CD4-positive, alpha-beta T cell (primary cell): ENCODE measurements at regions not wholly inside any gene's neighbourhood (a gene's known extent, or its start where the extent isn't known, plus 50 kb on each side); places are given as distances from the start of the nearest gene placed in this dataset.

Experiments used
- ATAC-seq: fragments of 200-7000 bp; cut with Tn5 transposase; one replicate; pipeline ENCODE4 v1.10.0; 2022; ENCODE audit warnings: mild to moderate bottlenecking; ENCODE audit not compliant: poor library complexity
- CTCF ChIA-PET: fragments of 350-600 bp; sonication (Branson Sonifier 250); formaldehyde crosslinking; loops from one replicate; lab custom pipeline; 2021; ENCODE audit warnings: antibody characterized with exemption, inconsistent platforms; lab: Charles Lee
- POLR2A ChIA-PET: fragments of 350-600 bp; sonication (Branson Sonifier 250); formaldehyde crosslinking; loops from one replicate; lab custom pipeline; 2021; ENCODE audit warnings: antibody characterized with exemption, inconsistent platforms; lab: Charles Lee
- DNase-seq, 14 experiments: peaks; one replicate each; pipeline ENCODE4 v3.0.0-alpha.2; 2013 to 2020; ENCODE audit warnings: mixed read lengths in 2 of 14
- H3K27ac ChIP-seq, 2 donors: one replicate each; pipeline versions ENCODE4 v1.5.1 to v1.7.0; 2013; ENCODE audit warnings: low read length in 2 of 2, low read depth in 1 of 2, mild to moderate bottlenecking in 1 of 2
- H3K27me3 ChIP-seq, 2 experiments: 1 replicate in 1 of 2; 2 replicates in 1 of 2; pipeline versions ENCODE4 v1.6.1 to v1.7.0; 2013; ENCODE audit warnings: low read length in 2 of 2, control low read depth in 1 of 2, mild to moderate bottlenecking in 1 of 2, moderate library complexity in 1 of 2; ENCODE audit not compliant: insufficient read depth in 2 of 2, control insufficient read depth in 1 of 2
- H3K36me3 ChIP-seq: one replicate; pipeline ENCODE4 v1.6.1; 2013; ENCODE audit warnings: low read length, control low read depth; ENCODE audit not compliant: insufficient read depth
- H3K4me1 ChIP-seq: one replicate; pipeline ENCODE4 v1.6.1; 2013; ENCODE audit warnings: low read length, control low read depth; ENCODE audit not compliant: insufficient read depth
- H3K4me3 ChIP-seq: one replicate; pipeline ENCODE4 v1.5.1; 2013; ENCODE audit warnings: mild to moderate bottlenecking, low read length, moderate library complexity
- H3K9me3 ChIP-seq, 2 experiments: 1 replicate in 1 of 2; 2 replicates in 1 of 2; pipeline versions ENCODE4 v1.6.1 to v1.7.0; 2013; ENCODE audit warnings: low read length in 2 of 2, mild to moderate bottlenecking in 2 of 2, control low read depth in 1 of 2, moderate library complexity in 1 of 2; ENCODE audit not compliant: control insufficient read depth in 1 of 2, insufficient read depth in 1 of 2
- H3K27ac Mint-ChIP-seq: one replicate; pipeline ENCODE4 v1.8.0; 2020; ENCODE audit warnings: mixed read lengths
- H3K27me3 Mint-ChIP-seq: one replicate; pipeline ENCODE4 v1.8.0; 2021; ENCODE audit warnings: mixed read lengths
- H3K36me3 Mint-ChIP-seq: one replicate; pipeline ENCODE4 v1.8.0; 2021; ENCODE audit warnings: low read depth, mixed read lengths
- H3K4me1 Mint-ChIP-seq: one replicate; pipeline ENCODE4 v1.8.0; 2021; ENCODE audit warnings: low read depth, mixed read lengths
- H3K4me3 Mint-ChIP-seq: one replicate; pipeline ENCODE4 v1.8.0; 2020; ENCODE audit warnings: mild to moderate bottlenecking, mixed read lengths
- H3K9me3 Mint-ChIP-seq: one replicate; pipeline ENCODE4 v1.8.0; 2020; ENCODE audit warnings: mixed read lengths
- CTCF ChIP-seq: fragments of 200-600 bp; IDR thresholded peaks from one replicate; pipeline ENCODE4 v1.8.0; 2022; ENCODE audit warnings: antibody characterized with exemption, mild to moderate bottlenecking
- intact Hi-C, 2 experiments: fragments of 100-400 bp; cut with DNase I in 1 of 2; cut with micrococcal nuclease in 1 of 2; formaldehyde crosslinking; loops; one replicate each; pipeline versions ENCODE4 v1.15.1 to v1.9.0; 2023 to 2025; cut with DNase I, micrococcal nuclease

- H3K4me3 ChIP-seq: no peak overlapping the region
- DNase-seq: no peak
- intact Hi-C loops: no loop called here
- H3K4me1 ChIP-seq: no peaks in the 10 kb centered on the region
- no peak for ATAC-seq
- Mint-ChIP-seq H3K27me3 (peaks cover 4% of the 10 kb centered on the region), H3K9me3 (no peaks in the 10 kb centered on the region), H3K4me1 (no peaks in the 10 kb centered on the region), H3K36me3 (no peaks in the 10 kb centered on the region), H3K27ac (no peak overlapping the region), H3K4me3 (no peak overlapping the region)
- H3K36me3 ChIP-seq: no peaks in the 10 kb centered on the region
- ChIA-PET CTCF (no interaction called here), POLR2A (no interaction called here)
- no peaks in the 10 kb centered on the region for H3K27me3 ChIP-seq
- TF ChIP-seq CTCF: no peak
- H3K27ac ChIP-seq: no peak overlapping the region
- peaks cover 0 to 6% of the 10 kb centered on the region in 2 experiments for H3K9me3 ChIP-seq
Measured at GRCh38 chr6:140592877-140593276, 1218.4 kb upstream of the CITED2 start.

DNA sequence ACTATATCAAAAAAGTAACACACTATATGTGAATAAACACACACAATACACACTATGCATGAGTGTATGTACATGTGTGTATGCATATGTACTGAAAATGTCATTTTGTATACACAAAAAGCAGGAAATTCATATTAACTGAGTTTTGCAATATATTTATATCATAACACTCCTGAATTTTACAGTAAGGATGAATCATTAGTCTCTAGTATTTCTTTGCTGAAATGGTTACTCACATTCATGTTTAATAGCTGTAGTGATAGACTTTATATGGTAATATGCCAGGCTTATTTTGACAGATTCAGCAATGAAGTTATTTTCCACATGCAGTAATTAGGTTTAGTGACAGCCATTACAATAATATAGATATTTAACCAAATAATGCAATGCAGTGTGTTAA, 1216.2 kb upstream of the CITED2 start:
- CTCF ChIA-PET: no interaction called here
- Histone ChIP-seq H3K9me3 (peaks cover 0 to 6% of the 10 kb centered on the region in 2 experiments), H3K4me1 (no peaks in the 10 kb centered on the region), H3K27me3 (no peaks in the 10 kb centered on the region), H3K27ac (no peak overlapping the region), H3K4me3 (no peak overlapping the region), H3K36me3 (no peaks in the 10 kb centered on the region)
- no peaks in the 10 kb centered on the region for H3K9me3 Mint-ChIP-seq
- intact Hi-C loops: no loop called here
- POLR2A ChIA-PET: no interaction called here
- peaks cover 4% of the 10 kb centered on the region for H3K27me3 Mint-ChIP-seq
- ATAC-seq (no peak), DNase-seq (no peak)
- TF ChIP-seq CTCF: no peak
- H3K36me3 Mint-ChIP-seq: no peaks in the 10 kb centered on the region
- H3K27ac Mint-ChIP-seq: no peak overlapping the region
- no peak overlapping the region for H3K4me3 Mint-ChIP-seq
- no peaks in the 10 kb centered on the region for H3K4me1 Mint-ChIP-seq

DNA sequence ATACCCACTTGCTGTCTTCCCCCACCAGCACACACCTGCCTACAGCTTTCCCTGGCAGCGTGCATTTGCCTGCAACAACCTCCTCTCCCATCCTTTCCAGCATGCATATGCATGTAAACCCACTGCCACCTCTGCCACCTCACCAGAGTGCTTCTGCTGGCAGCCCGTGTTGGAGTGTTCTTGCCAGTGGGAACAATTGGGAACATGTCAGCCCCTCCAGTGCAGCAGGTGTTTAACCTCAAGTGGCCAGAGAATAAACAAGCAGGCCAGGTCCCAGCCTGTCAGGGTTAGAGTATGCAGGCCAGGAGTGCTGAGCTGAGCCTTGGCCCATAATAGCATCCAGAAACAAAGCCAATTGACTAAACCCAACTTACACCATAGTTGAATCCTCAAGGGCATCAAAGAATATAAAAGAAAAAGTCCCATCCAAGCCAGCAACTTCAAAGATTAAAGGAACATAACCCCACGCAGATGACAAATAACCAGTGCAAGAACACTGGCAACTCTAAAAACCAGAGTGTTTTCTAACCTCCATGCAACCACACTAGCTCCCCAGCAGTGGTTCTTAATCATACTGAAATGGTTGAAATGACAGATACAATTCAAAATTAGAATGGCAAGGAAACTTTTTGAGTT, 1212.1 kb upstream of the CITED2 start:
- ATAC-seq (no peak), DNase-seq (no peak)
- intact Hi-C loops: no loop called here
- Mint-ChIP-seq H3K4me1 (no peaks in the 10 kb centered on the region), H3K27ac (no peak overlapping the region), H3K4me3 (no peak overlapping the region), H3K36me3 (no peaks in the 10 kb centered on the region), H3K9me3 (no peaks in the 10 kb centered on the region), H3K27me3 (no peaks in the 10 kb centered on the region)
- H3K36me3 ChIP-seq: no peaks in the 10 kb centered on the region
- H3K4me3 ChIP-seq: no peak overlapping the region
- ChIA-PET POLR2A (no interaction called here), CTCF (no interaction called here)
- TF ChIP-seq CTCF: no peak
- no peak overlapping the region for H3K27ac ChIP-seq
- H3K27me3 ChIP-seq: no peaks in the 10 kb centered on the region
- no peaks in the 10 kb centered on the region for H3K4me1 ChIP-seq
- H3K9me3 ChIP-seq: no peaks in the 10 kb centered on the region
